ENCODE measurements at regions not wholly inside any gene's neighbourhood (a gene's known extent, or its start where the extent isn't known, plus 50 kb on each side); places are given as distances from the start of the nearest gene placed in this dataset.
A peak's percentile ranks its signal among the peaks of the same experiment; 100 is the strongest.

DNA sequence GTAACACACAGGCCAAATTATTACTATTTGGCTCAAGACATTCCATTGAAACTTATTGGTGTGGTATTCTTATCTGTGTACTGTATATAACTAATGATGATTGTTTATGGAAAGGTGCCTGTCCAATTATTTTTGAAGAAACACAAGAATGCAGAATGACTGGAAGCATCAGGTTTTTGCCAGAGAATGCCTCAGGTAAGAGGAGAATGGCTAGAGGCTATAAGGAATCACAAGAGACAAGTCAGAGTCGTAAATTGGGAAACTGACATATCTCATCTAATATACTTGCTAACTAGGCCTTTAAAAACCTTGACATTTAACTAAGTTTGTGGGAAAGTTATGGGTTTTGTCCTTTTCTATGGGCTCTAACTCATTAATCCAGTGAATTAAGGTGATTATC is 69.3 kb upstream of the TTC29 start:
- DNase-seq (ENCODE audit: low read depth): no peak
- no peak for TF ChIP-seq CTCF (IDR thresholded peaks at IDR 0.05; ENCODE audit: insufficient read depth, low read depth, low read length, missing control alignments)
- H3K4me3 ChIP-seq (ENCODE audit: low read depth, low read length): no peak overlapping the region

- H3K4me3 ChIP-seq (ENCODE audit: low read depth, low read length): no peak overlapping the region
- DNase-seq (ENCODE audit: low read depth): no peak
- no peak for TF ChIP-seq CTCF (IDR thresholded peaks at IDR 0.05; ENCODE audit: insufficient read depth, low read depth, low read length, missing control alignments)
Observed at GRCh38 chr4:147015491-147015890, 69.8 kb upstream of the TTC29 start.

- no peak for DNase-seq (ENCODE audit: low read depth)
- TF ChIP-seq CTCF (IDR thresholded peaks at IDR 0.05; ENCODE audit: insufficient read depth, low read depth, low read length, missing control alignments): no peak
- H3K4me3 ChIP-seq (ENCODE audit: low read depth, low read length): no peak overlapping the region
Observed at GRCh38 chr4:147017081-147017480, 71.4 kb upstream of the TTC29 start.

- DNase-seq (ENCODE audit: low read depth): peak; percentile 72
- peak; percentile 69 for TF ChIP-seq CTCF (IDR thresholded peaks at IDR 0.05; ENCODE audit: insufficient read depth, low read depth, low read length, missing control alignments)
- H3K4me3 ChIP-seq (ENCODE audit: low read depth, low read length): no peak overlapping the region
Observed at GRCh38 chr4:147019091-147019490, 73.4 kb upstream of the TTC29 start.

- TF ChIP-seq CTCF (IDR thresholded peaks at IDR 0.05; ENCODE audit: insufficient read depth, low read depth, low read length, missing control alignments): no peak
- no peak for DNase-seq (ENCODE audit: low read depth)
- H3K4me3 ChIP-seq (ENCODE audit: low read depth, low read length): no peak overlapping the region
Observed at GRCh38 chr4:147020456-147020855, 74.8 kb upstream of the TTC29 start.

DNA sequence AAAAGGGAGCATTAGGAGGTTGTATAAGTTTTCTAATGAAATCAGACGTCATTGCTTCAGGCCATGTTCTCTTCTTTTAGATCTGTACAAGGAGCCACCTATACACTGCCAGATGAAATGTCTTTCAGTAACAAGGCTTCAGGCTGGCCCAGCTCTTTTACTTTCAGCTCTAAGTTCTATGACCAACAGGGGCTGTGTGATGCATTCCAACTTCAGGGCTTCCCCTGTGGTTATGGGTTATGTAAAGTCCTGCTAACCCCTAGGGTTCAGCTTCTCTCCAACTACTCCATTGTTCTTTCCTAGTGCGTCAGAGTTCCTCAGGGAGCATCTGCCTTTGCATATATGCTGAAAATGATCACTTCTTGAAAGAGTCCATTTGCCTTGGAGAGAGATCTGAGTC is 79.4 kb upstream of the TTC29 start:
- no peak for DNase-seq (ENCODE audit: low read depth)
- H3K4me3 ChIP-seq (ENCODE audit: low read depth, low read length): no peak overlapping the region
- no peak for TF ChIP-seq CTCF (IDR thresholded peaks at IDR 0.05; ENCODE audit: insufficient read depth, low read depth, low read length, missing control alignments)

DNA sequence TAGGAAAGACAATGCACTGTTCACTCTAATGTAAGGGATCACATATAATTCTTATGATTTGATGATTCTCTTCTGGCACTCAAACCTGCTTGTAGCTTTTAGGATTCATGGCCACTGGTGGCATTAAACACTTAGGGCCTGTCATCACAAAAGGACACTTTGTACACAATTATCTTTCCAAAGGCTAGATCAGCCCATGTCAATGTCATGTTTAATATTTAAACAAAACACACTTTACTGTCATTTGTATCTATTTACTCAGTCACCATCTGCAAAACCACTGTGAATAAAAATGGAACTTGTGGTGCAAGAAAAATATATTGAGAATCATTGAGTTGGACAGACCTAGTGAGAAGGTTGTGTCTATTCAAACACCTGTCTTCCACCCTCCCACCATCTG is 83.6 kb upstream of the TTC29 start:
- no peak for TF ChIP-seq CTCF (IDR thresholded peaks at IDR 0.05; ENCODE audit: insufficient read depth, low read depth, low read length, missing control alignments)
- no peak for DNase-seq (ENCODE audit: low read depth)
- H3K4me3 ChIP-seq (ENCODE audit: low read depth, low read length): no peak overlapping the region
